ENCODE measurements at regions not wholly inside any gene's neighbourhood (a gene's known extent, or its start where the extent isn't known, plus 50 kb on each side); places are given as distances from the start of the nearest gene placed in this dataset.

- no peak for DNase-seq
Observed at GRCh38 chr2:59594671-59595222, 958.7 kb downstream of the BCL11A start.

GRCh38 chr2:59590798-59591197, 962.7 kb downstream of the BCL11A start:
- no peak for DNase-seq

GRCh38 chr2:59589881-59590280, 963.6 kb downstream of the BCL11A start:
- no peak for DNase-seq

- no peak for DNase-seq
Observed at GRCh38 chr2:59588286-59588685, 965.2 kb downstream of the BCL11A start.

GRCh38 chr2:59586176-59586575, 967.3 kb downstream of the BCL11A start:
- no peak for DNase-seq

GRCh38 chr2:59585655-59586054, 967.8 kb downstream of the BCL11A start:
- DNase-seq = peak; percentile 60

- peak; percentile 6 for DNase-seq
Observed at GRCh38 chr2:59584958-59585357, 968.5 kb downstream of the BCL11A start.

- no peak for DNase-seq
Observed at GRCh38 chr2:59583173-59583765, 970.2 kb downstream of the BCL11A start.

- no peak for DNase-seq
Observed at GRCh38 chr2:59578349-59578748, 975.1 kb downstream of the BCL11A start.

GRCh38 chr2:59575191-59575590, 978.3 kb downstream of the BCL11A start:
- no peak for DNase-seq

GRCh38 chr2:59572227-59572626, 981.2 kb downstream of the BCL11A start:
- no peak for DNase-seq

- no peak for DNase-seq
Observed at GRCh38 chr2:59570818-59571217, 982.6 kb downstream of the BCL11A start.

GRCh38 chr2:59569124-59569523, 984.3 kb downstream of the BCL11A start:
- no peak for DNase-seq

- no peak for DNase-seq
Observed at GRCh38 chr2:59568461-59568860, 985.0 kb downstream of the BCL11A start.

GRCh38 chr2:59567151-59567550, 986.3 kb downstream of the BCL11A start:
- no peak for DNase-seq

GRCh38 chr2:59566739-59567138, 986.7 kb downstream of the BCL11A start:
- no peak for DNase-seq

- DNase-seq = no peak
Observed at GRCh38 chr2:59561281-59561680, 992.2 kb downstream of the BCL11A start.

- no peak for DNase-seq
Observed at GRCh38 chr2:59560769-59561168, 992.7 kb downstream of the BCL11A start.

- DNase-seq = no peak
Observed at GRCh38 chr2:59540864-59541263, 1012.6 kb downstream of the BCL11A start.

- DNase-seq = no peak
Observed at GRCh38 chr2:59538398-59538911, 1015.0 kb downstream of the BCL11A start.

GRCh38 chr2:59532808-59533207, 1020.6 kb downstream of the BCL11A start:
- DNase-seq = no peak

GRCh38 chr2:59530258-59530657, 1023.2 kb downstream of the BCL11A start:
- no peak for DNase-seq

- DNase-seq = no peak
Observed at GRCh38 chr2:59529726-59530125, 1023.7 kb downstream of the BCL11A start.

GRCh38 chr2:59528525-59528924, 1024.9 kb downstream of the BCL11A start:
- no peak for DNase-seq

- DNase-seq = no peak
Observed at GRCh38 chr2:59502981-59503380, 1050.5 kb downstream of the BCL11A start.

Measured in NCI-H2107 (cell line).